HG03025 (cell line): ENCODE measurements at regions not wholly inside any gene's neighbourhood (a gene's known extent, or its start where the extent isn't known, plus 50 kb on each side); places are given as distances from the start of the nearest gene placed in this dataset.
"Not testable (repeated sequence)": the region's sequence is repeated elsewhere in the genome, so short reads cannot be mapped to it uniquely, and the experiment has no call there.

ENCODE experiments used
- ATAC-seq: cut with Tn5 transposase; IDR thresholded peaks from one replicate; pipeline ENCODE4 v1.9.1; 2021; ENCODE audit warnings: mild to moderate bottlenecking, moderate library complexity; ENCODE audit not compliant: unreplicated experiment, low FRiP score

DNA sequence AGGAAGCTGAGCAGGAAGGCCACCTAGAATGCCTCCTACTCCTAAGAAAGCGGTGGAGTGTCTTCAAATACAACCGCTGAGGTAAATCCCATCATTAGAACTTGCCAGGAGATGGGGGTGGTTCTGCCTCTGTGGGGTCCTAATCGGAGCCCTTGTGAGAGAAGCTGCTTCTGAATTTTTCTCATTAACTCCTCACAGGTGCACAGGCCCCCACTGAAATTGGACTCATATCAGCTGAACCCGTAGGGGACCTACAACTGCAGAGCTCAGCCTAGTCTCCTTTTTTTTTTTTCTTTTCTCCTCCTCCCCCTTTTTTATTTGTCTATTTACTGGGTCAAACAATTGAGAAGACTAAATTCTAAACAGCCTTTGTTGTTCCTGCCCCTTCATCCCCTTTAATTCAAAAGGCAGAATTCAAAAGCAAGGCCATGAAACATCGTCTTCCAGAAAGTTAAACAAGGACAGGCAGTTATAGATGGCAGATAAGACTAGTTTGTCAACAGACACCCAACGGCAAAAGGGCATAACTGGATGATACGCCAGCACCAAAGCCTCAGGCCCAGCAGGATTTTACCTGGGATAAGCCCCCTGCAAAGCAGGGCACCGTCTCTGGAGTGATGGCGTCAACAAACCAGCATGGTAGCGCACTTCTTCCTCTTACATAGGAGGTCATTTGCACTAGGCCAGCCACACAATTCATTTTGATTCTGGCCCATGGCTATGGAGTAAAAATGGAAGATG, 213.7 kb upstream of the HES1 start:
- no peak for ATAC-seq

DNA sequence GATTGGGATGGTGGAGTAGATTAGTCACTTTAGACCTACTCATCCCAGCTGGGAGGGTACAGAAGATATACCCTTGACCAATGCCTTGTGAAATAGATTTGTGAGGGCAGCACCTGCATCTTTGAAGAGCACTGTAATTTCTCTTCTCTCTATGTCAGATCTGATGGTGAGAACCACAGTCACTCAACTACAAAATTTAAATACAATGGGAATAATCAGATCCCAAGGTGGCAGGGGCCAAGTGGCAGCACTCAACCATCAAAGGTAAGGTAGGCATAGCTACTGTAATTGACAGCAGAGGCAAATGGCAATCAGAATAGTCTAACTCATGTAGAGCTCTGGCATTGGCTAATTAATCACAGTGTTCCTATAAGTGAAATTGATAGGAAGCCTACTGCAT, 212.0 kb upstream of the HES1 start:
- ATAC-seq, result not testable (repeated sequence)

DNA sequence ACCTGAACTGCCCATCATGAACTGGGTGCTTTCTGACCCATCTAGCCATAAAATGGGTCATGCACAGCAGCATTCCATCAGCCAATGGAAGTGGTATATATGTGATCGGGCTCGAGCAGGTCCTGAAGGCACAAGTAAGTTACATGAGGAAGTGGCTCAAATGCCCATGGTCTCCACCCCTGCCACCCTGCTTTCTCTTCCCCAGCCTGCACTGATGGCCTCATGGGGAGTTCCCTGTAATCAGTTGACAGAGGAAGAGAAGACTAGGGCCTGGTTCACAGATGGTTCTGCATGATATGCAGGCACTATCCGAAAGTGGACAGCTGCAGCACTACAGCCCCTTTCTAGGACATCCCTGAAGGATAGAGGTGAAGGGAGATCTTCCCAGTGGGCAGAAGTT, 209.9 kb upstream of the HES1 start:
- ATAC-seq, result not testable (repeated sequence)

DNA sequence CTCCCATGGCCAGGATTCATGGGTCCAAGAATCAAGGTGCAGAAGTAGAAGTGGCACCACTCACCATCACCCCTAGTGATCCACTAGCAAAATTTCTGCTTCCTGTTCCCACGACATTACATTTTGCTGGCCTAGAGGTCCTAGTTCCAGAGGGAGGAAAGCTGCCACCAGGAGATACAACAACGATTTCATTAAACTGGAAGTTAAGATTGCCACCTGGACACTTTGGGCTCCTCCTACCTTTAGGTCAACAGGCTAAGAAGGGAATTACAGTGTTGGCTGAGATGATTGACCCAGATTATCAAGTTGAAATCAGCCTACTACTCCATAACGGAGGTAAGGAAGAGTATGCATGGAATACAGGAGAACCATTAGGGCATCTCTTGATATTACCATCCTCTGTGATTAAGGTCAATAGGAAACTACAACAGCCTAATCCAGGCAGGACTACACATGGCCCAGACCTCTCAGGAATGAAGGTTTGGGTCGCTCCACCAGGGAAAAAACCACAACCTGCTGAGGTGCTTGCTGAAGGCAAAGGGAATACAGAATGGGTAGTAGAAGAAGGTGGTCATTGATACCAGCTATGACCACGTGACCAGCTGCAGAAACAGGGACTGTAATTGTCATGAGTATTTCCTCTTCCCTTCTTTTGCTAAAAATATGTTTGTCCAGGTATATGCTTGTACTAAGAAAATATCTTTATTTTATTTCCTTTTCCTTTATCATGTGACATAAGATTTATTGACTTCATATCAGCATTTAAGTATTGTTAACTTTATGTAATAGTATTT, 208.3 kb upstream of the HES1 start:
- ATAC-seq, result not testable (repeated sequence)

DNA sequence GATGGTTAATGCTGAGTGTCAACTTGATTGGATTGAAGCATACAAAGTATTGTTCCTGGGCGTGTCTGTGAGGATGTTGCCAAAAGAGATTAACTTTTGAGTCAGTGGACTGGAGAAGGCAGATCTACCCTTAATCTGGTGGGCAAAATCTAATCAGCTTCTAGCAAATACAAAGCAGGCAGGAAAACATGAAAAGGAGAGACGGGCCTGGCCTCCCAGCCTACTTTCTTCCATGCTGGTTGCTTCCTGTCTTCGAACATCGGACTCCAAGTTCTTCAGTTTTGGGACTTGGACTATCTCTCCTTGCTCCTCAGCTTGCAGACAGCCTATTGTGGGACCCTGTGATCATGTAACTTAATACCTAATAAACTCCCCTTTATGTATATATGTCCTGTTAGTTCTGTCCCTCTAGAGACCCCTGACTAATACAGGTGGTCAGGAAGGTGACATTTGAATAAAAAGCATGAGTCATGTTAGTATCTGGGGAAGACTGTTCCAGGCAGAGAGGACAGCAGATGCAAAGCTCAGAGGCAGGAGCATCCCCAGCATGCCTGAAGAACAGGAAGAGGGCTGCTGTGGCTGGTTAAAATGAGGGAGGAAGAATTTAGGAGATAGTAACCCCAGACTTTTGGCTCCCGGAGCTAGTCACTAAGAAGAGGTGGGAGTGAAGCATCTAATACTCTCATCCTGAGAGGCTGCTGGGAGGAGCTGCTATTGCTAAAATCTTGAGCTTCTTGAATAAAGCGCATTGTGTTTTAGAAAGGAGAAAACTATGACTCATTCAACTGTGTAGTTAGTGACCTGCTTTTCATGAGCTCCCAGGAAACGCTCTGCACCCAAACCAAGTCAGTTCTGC, 207.4 kb upstream of the HES1 start:
- no peak for ATAC-seq

DNA sequence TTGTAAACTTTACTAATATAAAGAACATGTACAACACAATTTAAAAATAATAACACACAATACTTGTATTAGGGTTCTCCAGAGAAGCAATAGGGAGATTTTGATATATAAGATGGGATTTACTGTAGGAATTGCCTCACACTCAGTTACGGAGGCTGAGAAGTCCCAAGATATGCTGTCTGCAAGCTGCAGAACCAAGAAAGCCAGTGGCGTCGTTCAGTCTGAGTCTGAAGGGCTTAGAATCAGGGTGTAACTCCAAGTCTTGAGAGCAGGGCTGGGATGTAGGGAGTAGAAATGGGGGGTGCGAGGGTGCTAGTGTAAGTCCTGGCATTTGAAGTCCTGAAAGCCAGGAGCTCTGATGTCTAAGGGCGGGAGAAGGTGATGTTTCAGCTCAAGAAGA, 206.6 kb upstream of the HES1 start:
- no peak for ATAC-seq

DNA sequence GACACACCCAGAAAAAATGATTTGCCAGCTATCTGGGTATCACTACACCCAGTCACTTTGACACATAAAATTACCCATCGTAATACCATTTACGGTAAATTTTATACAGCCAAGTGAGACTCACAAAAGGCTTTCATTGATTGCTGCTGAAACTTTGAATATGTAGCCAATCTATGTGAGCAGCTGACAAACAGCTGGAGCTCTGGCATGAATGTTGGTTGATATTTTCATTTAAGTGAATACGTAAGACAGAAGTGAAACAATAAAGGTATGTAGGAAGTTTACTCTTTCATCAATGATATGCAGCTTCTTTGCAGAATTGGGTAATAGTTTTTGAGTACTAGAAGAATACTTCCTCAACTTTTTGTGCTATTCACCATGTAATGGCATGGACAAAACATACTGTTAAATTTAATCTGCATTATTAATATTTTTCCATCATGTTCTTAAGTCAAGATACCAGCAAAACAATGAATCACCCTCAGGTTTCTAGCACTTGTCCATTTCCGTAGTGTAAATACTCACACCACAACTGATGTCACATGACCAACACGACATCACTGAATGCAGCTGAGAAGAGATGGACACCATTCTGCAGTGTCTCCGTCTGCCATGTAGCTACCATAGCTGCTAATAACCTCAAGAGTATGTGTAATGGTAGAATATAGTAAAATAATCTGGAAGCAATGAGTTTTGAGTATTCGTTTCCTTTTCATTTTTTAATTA, 205.9 kb upstream of the HES1 start:
- no peak for ATAC-seq

DNA sequence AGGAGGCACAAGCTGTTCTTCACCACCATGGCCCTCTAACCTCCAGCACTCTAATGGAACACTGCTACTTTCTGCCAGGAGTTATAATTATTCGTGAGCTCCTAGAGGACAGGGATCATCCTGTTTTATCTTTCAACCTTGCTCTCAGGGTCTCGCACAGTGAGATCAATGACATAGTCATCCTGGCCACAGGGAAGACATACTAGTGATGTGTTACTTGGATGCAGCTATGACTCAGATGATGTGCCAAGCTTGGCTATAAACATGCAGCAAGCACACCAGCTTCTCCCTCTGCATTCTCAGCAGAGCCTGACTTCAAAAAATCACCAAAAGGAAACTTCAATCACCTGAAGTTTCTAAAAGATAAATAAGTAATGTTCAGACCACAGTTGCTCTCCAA, 203.8 kb upstream of the HES1 start:
- ATAC-seq, result no peak

DNA sequence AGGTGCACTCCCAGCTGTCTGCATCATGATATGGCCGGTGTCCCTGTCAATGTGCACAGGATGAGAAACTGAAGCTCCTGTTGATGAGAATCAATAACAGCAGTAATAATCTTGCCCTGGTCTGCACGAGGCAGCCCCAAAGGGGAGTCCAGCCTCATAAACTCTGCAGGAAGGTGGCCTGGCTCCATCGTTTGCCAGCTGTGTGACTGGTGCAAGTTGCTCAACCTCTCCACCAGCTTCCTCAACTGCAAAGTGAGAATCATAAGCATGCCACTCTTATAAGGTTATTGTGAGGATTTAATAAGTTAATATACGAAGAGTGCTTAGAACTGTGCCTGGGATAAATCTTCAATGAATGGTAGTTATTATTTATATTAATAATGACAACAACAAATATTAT, 203.4 kb upstream of the HES1 start:
- ATAC-seq, result no peak

DNA sequence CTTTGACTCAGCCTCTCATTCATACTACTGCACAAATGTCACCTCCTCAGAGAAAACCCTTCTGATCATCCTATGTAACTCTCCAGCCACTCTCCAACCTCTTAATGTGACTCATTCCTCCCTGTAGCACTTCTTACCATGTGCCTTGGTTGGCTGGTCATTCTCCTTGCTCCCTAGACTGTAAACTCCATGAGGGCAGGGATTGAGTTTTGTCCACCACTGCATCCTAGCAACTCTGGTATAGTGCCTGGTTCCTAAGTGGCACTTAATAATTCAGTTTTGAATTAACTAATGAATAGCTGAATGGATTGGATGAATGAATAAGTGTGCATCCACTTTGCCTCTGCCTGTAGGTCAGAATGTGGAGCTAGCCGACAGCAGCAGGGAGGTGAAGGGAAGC, 202.5 kb upstream of the HES1 start:
- no peak for ATAC-seq

DNA sequence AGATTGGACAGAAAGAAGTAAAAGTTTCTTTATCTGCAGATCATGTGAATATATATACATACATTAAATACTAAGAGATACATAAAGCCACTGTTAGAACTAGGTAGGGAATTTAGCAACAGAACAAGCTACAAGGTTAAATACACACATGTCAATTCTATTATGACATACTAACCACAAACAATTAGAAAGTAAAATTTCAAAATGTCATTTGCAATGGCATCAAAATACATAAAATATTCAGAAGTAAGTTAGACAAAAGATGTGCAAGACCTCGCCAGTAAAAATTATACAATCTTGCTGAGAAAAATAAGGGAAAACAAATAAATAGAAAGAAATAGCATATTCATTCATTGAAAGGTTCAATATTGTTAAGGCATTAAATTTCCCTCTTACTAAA, 200.0 kb upstream of the HES1 start:
- no peak for ATAC-seq

DNA sequence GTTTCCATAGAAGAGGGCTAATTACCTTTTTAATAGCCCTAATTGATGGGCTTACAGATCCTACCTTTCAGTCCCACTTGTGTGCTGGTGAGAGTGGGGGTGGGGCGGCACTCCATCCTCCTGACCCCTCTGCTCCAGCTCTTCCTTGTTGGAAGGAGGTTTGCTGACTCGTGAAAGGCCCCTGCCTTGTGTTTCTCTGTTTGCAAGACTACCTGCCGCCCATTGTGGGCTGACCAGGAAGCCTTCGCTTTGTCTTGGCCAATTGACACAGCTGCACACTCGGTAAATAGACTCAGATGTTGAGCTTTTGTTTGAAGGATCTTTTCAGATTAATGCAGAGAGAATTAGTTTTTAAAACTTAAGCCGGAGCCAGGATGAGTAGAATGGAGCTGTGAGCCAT, 197.3 kb upstream of the HES1 start:
- no peak for ATAC-seq

DNA sequence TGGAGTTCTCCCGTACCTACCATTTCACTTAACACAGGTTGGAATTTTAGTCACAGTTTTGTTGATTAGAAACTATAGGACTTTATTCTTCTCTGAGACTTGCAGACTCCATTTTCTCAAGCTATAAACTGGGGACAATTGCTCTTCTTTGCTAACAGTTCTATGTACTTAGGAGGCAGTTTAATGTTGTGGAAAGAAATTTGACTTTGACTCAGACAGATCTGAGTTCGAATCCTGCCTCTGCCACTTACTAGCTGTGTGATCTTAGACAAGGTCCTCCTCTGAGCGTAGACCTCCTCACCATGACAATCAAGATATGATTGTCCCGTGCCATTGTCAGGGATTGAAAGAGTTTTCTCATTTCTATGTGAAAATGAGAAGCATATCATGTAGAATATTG, 196.4 kb upstream of the HES1 start:
- no peak for ATAC-seq

DNA sequence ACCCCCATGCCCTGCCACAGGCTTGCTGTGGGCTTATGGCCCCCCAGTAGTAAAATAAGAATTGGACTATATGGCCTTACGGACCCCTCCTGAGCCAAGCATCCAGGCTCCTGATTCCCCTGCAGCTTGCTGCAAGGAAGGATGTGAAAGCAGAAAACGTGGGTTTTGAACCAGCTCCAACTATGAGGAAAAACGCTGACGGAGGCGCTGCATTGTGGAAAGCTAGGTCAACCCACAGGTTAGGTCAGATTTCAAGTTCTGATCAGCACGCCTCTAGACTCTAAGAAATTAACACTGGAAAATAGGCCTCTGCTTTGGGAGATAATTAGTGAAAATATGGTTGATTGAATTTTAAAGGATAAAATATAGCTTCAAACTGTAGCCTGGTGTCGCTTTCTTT, 195.4 kb upstream of the HES1 start:
- ATAC-seq, result no peak

DNA sequence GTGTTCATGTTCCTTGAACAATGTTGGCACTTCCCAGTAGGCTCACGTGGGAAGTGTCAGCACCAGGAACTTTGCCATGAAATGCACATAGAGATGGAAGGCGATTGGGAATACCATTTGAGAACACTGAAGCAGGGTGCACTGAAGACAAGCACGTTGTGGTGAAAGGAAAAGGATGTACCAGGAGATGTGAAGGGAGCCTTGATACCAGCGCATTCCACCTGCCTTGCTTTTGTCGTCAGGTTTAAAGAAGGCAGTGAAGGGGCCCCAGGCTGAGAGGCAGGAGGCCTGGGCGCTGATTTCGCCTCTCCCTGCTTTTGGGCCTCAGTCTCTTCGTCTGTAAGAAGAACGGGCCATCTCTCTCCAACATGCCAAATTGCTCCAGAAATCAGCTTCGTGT, 194.5 kb upstream of the HES1 start:
- no peak for ATAC-seq

DNA sequence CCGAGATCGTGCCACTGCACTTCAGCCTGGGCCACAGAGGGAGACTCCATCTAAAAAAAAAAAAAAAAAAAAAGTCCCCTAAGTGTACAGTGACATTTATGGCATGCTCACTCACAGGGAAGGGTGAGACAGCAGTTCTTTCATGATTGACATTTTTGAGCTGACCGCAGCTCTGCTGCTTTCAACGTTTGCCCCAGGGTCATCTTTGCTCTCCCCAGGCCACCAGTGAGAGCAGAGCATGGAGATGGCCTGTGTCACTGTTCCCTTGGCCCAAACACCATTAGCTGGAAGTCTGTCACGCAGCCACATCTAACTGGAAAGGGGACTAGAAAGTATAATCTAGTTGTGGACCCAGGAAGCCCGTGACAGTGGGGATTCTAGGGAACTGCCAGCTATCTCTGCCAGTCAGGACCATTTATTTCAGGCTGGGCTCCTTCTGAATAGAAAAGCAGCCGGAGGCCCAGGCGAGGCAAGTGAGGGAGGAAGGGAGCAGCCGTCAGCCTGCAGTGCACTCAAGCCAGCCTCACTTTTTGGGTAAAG, 193.4 kb upstream of the HES1 start:
- ATAC-seq, result no peak

DNA sequence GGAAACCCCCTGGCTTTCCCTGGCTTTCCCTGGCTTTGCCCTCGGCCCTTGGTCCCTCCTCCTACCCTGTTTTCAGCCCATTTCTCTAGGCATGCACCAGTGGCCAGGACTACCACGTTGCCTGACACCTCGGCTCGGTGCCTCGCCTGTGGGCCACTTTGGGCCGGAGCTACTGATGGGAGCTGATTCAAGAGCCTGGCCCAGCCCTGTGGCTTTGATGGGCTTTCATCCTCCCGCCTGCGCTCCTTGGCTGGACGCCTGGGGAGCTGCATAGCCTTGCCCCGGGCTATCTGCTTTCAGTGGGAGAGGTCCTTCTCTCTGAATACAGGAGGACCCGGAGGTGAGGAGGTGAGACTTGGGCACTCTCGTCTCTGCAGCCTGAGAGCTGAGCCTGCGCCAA, 192.7 kb upstream of the HES1 start:
- ATAC-seq, result no peak

DNA sequence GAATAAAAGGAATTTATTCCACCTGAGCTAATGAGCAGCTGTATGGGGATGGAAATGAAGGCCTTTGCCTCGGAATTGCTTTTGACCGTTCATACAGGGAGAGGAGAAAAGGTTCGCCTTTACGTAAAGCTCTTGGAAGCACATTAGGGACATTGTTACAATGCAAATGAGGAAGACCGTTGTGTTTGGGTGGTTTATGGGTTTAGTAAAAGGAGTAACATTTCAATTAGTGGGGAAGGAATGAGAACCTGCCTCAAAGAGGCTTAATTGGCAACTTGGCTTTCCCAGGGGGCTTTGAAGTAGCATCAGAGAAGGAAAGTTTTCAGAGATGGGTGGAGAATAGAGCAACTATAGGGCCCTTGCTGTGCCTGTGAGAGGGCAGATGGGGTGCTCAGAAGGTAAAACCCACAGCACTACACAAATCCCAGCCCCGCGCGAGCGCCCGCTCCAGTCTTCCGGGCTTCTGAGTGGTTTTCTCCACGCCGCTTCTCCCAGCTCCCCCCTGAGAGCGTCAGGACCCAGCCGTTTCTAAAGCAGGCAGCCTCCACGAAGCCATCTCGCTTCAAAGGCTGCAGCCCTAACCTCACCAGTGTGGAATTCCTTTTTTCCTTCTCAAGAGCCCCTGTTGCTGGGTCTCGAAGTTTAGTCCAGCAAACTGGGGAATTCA, 192.0 kb upstream of the HES1 start:
- ATAC-seq, result no peak

DNA sequence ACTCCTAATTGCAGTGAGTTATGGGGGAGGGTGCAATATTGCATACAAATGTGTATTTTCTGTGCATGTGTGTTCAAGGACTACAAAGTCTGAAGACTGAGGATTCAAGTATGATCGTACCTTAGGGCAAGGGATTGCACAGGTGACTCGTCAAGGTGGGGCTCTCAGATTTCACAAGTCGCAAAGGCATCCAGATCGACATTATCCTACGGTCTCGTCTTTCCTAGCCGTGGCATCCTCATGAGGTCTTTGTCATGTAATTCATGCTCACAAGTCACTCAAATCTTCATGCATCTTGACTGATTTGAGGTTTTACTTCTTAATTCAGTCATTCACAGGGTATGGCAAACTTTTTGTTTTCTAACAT, 191.4 kb upstream of the HES1 start:
- ATAC-seq, result no peak

DNA sequence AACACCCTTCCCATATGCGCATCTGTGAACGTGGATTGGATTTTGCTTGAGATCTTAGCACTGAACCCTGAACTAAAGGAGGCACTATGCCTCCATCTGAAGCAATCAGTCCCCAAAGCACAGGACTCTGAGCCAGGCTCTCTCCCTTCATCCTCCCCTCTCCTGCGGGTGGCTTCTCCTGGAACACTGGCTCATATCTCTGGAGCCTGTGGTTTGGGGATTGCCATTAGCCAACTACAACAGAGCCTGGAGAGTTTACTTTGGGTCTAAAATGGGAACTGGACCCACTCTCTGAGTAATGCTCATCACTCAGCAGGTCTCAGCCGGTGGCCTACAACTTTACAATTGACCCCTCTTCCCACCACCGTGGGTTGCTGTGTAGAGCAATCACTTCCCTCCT, 190.8 kb upstream of the HES1 start:
- no peak for ATAC-seq
